ENCODE measurements at regions not wholly inside any gene's neighbourhood (a gene's known extent, or its start where the extent isn't known, plus 50 kb on each side); places are given as distances from the start of the nearest gene placed in this dataset.
"Not testable (repeated sequence)": the region's sequence is repeated elsewhere in the genome, so short reads cannot be mapped to it uniquely, and the experiment has no call there.

GRCh38 chr1:38608202-38608864, 251.2 kb downstream of the RRAGC start:
- DNase-seq, result peak; percentile 90

- DNase-seq, result no peak
These were observed 252.0 kb downstream of the RRAGC start for GRCh38 chr1:38607526-38607925.

GRCh38 chr1:38605063-38605462, 254.5 kb downstream of the RRAGC start:
- DNase-seq, result no peak

- no peak for DNase-seq
These were observed 255.7 kb downstream of the RRAGC start for GRCh38 chr1:38603907-38604306.

- DNase-seq, result no peak
These were observed 258.7 kb downstream of the RRAGC start for GRCh38 chr1:38600905-38601304.

- DNase-seq, result no peak
These were observed 259.3 kb downstream of the RRAGC start for GRCh38 chr1:38600286-38600685.

- no peak for DNase-seq
These were observed 261.5 kb downstream of the RRAGC start for GRCh38 chr1:38598118-38598517.

GRCh38 chr1:38589036-38589435, 270.5 kb downstream of the RRAGC start:
- DNase-seq, result no peak

- DNase-seq, result no peak
These were observed 271.8 kb downstream of the RRAGC start for GRCh38 chr1:38587766-38588165.

GRCh38 chr1:38586993-38587646, 272.5 kb downstream of the RRAGC start:
- peak; percentile 72 for DNase-seq

GRCh38 chr1:38585971-38586370, 273.6 kb downstream of the RRAGC start:
- DNase-seq, result no peak

- DNase-seq, result no peak
These were observed 274.1 kb downstream of the RRAGC start for GRCh38 chr1:38585460-38585859.

GRCh38 chr1:38584448-38585355, 274.9 kb downstream of the RRAGC start:
- peak; percentile 16 for DNase-seq

GRCh38 chr1:38583287-38583686, 276.3 kb downstream of the RRAGC start:
- not testable (repeated sequence) for DNase-seq

GRCh38 chr1:38581396-38581795, 278.2 kb downstream of the RRAGC start:
- DNase-seq, result no peak

GRCh38 chr1:38580594-38580993, 279.0 kb downstream of the RRAGC start:
- DNase-seq, result no peak

- DNase-seq, result no peak
These were observed 280.5 kb downstream of the RRAGC start for GRCh38 chr1:38579056-38579455.

- peak; percentile 18 for DNase-seq
These were observed 281.2 kb downstream of the RRAGC start for GRCh38 chr1:38578271-38578951.

GRCh38 chr1:38577937-38578270, 281.7 kb downstream of the RRAGC start:
- DNase-seq, result no peak

- DNase-seq, result no peak
These were observed 282.2 kb downstream of the RRAGC start for GRCh38 chr1:38577385-38577784.

- DNase-seq, result peak; percentile 73
These were observed 283.3 kb downstream of the RRAGC start for GRCh38 chr1:38576241-38576640.

GRCh38 chr1:38571726-38572125, 287.8 kb downstream of the RRAGC start:
- no peak for DNase-seq

- DNase-seq, result no peak
These were observed 289.0 kb downstream of the RRAGC start for GRCh38 chr1:38570657-38570975.

Measured in NCI-H82 (cell line).